ENCODE measurements at regions not wholly inside any gene's neighbourhood (a gene's known extent, or its start where the extent isn't known, plus 50 kb on each side); places are given as distances from the start of the nearest gene placed in this dataset.
"Not testable (repeated sequence)": the region's sequence is repeated elsewhere in the genome, so short reads cannot be mapped to it uniquely, and the experiment has no call there.

- no peak for DNase-seq
Measured at GRCh38 chr5:74459984-74460383, 180.5 kb downstream of the ENC1 start.

DNA sequence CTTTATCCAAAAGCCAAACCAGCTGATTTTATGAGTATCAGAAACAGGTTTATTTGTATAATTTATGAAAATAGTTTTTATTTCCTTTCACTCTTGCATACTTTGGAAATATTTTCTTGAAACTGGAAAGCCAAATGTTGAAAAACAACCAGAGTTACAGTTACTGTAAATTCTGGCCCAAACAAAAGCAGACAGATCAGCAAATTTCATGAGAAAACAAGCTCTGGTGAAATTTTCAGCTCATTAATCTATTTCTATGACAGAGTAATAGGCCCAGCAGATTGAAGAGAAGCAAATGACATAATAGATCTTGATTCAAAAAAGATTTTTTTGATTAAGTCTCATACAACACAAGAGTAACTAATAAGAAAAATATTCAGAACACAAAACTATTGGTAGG is 182.7 kb downstream of the ENC1 start:
- DNase-seq: no peak

- no peak for DNase-seq
Measured at GRCh38 chr5:74454263-74455030, 186.1 kb downstream of the ENC1 start.

- no peak for DNase-seq
Measured at GRCh38 chr5:74452856-74453255, 187.7 kb downstream of the ENC1 start.

DNA sequence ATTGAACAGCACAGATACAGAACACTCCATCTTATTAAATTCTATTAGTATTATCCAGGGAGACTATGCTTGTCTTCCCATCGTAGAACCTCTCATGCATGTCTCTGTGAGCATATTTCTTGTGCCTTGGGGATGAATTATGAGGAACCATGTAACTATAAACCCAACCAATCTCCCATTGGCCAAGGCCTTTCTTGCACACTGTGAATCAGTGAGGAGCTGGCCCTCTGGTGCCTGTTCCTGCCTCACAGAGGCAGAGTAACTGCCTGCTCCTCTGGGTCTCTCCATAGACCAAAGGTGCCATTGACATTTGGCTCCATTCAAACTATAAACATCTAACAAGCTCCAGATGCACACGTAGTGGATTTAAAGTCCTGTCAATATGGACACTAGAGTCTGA is 190.4 kb downstream of the ENC1 start:
- no peak for DNase-seq

DNA sequence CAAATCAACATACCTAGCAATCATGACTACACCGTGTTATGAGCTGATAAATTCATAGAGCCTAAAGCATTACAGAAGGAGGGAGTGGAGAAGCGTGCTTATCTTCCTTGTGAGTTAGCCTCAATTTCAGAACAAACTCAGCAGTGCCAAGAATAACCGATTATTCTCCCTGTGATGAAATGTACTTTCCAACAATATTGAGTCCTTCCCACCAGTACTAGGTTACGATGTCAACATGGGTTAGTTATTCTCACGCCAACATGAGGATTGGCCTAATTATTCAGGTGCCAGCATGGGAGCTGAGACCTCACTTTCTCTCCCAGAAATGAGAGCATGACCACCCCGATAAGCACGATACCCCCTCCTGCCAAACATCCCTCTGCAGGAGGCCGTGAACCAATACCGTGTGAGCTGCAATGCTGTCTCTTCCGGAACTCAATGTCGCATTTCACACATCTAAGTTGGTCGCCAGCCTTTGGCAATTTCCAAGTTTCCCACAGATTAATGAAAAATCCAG is 193.7 kb downstream of the ENC1 start:
- DNase-seq: no peak

DNA sequence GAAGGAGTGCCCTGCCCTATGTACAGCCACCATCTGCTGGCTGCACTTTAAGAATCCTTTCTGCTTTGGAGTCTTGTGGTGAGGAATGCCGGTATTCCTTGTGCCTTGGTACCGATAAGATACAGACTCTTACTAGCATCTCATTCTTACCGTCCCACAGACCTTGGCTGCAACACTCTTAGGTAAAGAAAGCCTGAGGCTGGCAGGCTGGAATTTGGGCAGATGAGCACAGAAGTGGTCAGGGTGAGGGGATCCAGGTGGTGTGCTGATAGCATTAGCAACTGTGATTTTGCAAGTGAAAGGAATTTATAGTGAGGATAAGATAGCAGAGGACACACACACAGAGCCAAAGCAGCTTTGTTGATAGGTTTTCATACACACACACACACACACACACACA is 198.1 kb downstream of the ENC1 start:
- DNase-seq: no peak

GRCh38 chr5:74441616-74442015 is 198.9 kb downstream of the ENC1 start:
- no peak for DNase-seq

DNA sequence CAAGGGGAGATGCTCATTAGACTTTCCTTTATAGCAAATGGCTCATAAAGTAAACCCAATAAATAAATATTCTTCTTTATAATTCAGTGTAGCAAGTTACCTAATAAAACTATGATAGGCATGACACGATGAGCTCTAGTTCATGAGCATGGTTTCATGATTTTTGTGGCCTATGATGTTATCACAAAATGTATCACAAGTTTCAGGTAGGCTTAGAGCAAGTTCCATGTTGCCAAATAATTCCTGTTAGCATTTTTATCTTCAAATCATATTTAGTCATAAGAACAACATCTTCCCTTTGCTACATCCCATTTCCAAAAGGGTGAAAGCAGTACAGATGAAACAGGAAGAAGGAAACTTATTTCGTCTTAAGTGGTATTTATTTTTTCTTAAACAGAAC is 200.2 kb downstream of the ENC1 start:
- DNase-seq: no peak

DNA sequence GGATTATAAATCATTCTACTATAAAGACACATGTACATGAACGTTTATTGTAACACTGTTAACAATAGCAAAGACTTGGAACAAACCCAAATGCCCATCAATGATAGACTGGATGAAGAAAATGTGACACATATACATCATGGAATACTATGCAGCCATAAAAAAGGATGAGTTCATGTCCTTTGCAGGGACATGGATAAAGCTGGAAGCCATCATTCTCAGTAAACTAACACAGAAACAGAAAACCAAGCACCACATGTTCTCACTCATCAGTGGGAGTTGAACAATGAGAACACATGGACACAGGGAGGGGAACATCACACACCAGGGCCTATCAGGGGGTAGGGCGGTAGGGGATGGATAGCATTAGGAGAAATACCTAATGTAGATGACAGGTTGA is 202.7 kb downstream of the ENC1 start:
- DNase-seq: not testable (repeated sequence)

DNA sequence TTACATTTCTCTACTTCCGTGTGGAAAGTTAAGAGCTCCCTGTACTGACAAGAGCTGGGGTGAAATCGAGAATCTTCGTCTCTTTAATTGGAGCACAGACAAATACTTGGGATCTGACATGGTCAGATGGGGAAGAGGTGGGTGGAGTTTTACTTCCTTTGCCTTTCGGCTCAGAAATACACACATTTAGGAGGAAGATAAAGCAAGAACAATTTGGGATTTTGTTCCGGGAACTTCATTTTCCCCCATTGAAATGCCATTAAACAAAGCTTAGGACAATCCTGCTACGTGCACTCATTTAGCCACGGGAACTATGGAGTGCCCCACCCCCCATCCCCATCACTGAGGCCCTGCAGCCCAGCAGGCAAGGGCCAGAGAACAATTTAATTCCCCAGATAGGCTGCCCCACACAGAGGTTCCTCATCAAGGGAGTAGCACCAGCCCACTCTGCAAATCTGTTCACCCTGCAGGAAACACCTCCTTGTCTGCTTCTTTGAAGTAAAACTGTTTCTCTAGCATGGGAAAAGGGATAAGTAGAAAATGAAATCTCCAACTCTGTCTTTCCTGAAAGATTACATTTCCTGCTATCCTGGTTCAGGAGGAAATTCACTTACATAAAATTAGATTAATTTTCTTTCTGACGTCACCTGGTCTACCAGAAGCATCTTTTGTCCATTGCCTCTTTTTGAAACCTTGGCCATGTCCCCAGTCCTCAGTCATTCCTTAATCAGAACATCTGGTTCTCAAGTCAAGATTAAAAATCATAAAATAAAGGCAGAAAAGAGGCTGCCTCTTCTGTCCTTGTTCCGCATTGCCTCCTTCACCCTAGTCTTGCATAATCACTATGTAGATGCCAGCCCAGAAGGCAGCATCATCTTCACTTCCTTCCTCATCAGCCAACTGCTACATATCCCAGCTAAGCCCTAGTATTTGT is 206.4 kb downstream of the ENC1 start:
- peak; percentile 14 for DNase-seq

- no peak for DNase-seq
Measured at GRCh38 chr5:74433255-74433895, 207.2 kb downstream of the ENC1 start.

GRCh38 chr5:74432721-74433120 is 207.8 kb downstream of the ENC1 start:
- no peak for DNase-seq

- DNase-seq: no peak
Measured at GRCh38 chr5:74432216-74432615, 208.3 kb downstream of the ENC1 start.

GRCh38 chr5:74431290-74431669 is 209.2 kb downstream of the ENC1 start:
- DNase-seq: no peak

DNA sequence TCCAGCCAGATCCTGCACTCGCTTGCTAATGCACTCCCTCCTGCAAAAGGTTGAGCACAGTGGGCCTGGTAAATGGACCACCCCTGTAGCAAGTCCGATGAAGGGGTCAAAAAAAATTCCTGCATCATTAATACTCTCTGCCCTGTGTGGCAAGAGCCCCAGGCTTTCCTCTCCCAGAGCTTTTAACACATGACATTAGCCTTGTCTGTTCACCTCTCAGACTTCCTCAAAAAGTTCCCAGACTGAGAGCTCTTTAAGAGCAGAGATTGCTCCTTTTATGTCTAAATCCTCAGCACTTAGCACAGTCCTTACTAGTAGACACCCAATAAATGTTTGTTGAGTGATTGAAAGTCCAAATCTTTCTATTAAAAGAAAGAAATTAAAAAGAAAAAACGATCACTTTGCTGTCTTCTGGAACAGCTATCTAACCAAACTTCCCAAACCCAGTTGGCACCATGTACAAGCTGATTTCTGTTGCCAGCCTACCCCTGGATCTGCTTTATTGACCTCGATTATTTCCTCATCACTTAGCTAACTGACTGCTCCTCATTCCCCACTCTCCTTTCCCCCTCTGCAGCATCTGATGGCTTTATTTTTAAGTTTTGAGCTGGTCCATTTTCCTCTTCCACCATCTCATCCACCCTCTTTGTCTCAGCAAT is 209.8 kb downstream of the ENC1 start:
- no peak for DNase-seq

- no peak for DNase-seq
Measured at GRCh38 chr5:74429495-74429894, 211.0 kb downstream of the ENC1 start.

DNA sequence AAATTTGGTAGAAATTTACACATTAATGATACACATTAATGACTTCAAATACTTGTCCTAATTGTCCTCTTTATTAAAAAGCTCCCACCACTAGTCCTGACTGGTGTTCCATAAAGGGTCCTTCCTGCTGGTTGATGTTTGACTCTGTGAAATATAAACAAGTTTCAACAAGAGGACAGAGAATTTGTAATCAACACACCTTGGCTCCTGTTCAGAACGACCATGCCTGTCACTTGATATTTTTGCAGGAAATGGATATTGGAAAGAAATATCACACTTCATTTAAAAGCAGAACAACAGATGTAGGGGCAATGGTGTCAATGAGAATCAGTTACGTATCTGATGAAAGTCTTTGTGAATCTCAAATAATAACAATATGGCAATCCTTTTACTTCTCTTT is 211.7 kb downstream of the ENC1 start:
- DNase-seq: no peak

GRCh38 chr5:74428275-74428674 is 212.3 kb downstream of the ENC1 start:
- no peak for DNase-seq

DNA sequence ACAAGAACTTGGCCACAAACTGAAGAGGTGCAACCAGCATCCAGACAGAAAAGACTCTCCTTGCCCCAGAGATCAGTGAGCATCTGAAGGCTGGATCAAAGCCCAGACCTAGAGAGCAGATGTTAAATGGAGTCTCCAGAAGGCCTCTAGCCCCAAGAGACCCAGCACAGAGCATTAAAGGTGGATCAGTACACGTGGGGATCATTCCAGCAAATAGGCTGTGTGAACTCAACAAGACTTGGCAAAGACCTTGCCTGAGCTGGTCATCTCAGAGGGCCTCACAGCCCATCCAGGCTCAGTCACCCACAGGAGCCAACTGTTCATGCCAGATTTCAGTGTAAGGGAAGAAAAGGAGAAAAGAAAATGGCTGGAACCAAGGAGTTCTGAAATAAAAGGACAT is 214.0 kb downstream of the ENC1 start:
- no peak for DNase-seq

GRCh38 chr5:74424162-74424868 is 216.2 kb downstream of the ENC1 start:
- DNase-seq: no peak

GRCh38 chr5:74423383-74423782 is 217.1 kb downstream of the ENC1 start:
- no peak for DNase-seq

Data from occipital lobe (tissue), 1 donor.